Hepatocyte (in vitro differentiated cells): ENCODE measurements at regions not wholly inside any gene's neighbourhood (a gene's known extent, or its start where the extent isn't known, plus 50 kb on each side); places are given as distances from the start of the nearest gene placed in this dataset.

Source experiments
- CTCF ChIP-seq: fragments of 200-600 bp; sonication (generic); IDR thresholded peaks from 2 replicates; pipeline ENCODE4 v1.5.1; 2016; ENCODE audit warnings: antibody characterized with exemption, mild to moderate bottlenecking; ENCODE audit not compliant: poor library complexity
- EZH2phosphoT487 ChIP-seq: fragments of 200-600 bp; sonication (generic); IDR thresholded peaks from one replicate; pipeline ENCODE4 v1.6.1; 2018; ENCODE audit warnings: antibody characterized with exemption, mild to moderate bottlenecking, low read depth, moderate library complexity; ENCODE audit not compliant: unreplicated experiment, severe bottlenecking

GRCh38 chr3:20999661-21000060 lies 751.3 kb downstream of the ZNF385D start:
- TF ChIP-seq CTCF (no peak), EZH2phosphoT487 (no peak)
